ENCODE measurements at regions not wholly inside any gene's neighbourhood (a gene's known extent, or its start where the extent isn't known, plus 50 kb on each side); places are given as distances from the start of the nearest gene placed in this dataset.

DNA sequence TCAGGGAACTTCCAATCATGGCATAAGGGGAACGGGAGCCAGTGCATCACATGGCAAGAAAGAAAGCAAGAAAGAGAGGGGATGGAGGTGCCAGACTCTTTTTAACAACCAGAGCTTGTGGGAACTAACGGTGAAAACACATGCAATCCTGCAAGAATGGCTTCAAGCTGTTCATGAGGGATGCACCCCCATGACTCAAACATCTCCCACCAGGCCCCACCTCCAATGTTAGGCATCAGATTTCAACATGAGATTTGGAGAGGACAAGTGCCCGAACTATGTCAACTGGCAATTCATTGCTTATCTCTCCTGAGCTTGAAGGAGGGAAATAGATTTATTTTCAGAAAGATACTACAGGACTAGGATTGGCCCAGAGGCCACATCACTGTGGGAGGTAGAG lies 270.0 kb downstream of the SLC4A3 start:
- intact Hi-C loops (cut with DNase I) = no loop called here
- no peak for TF ChIP-seq POLR2A (IDR thresholded peaks at IDR 0.05)
- TF ChIP-seq, protein P1, sequence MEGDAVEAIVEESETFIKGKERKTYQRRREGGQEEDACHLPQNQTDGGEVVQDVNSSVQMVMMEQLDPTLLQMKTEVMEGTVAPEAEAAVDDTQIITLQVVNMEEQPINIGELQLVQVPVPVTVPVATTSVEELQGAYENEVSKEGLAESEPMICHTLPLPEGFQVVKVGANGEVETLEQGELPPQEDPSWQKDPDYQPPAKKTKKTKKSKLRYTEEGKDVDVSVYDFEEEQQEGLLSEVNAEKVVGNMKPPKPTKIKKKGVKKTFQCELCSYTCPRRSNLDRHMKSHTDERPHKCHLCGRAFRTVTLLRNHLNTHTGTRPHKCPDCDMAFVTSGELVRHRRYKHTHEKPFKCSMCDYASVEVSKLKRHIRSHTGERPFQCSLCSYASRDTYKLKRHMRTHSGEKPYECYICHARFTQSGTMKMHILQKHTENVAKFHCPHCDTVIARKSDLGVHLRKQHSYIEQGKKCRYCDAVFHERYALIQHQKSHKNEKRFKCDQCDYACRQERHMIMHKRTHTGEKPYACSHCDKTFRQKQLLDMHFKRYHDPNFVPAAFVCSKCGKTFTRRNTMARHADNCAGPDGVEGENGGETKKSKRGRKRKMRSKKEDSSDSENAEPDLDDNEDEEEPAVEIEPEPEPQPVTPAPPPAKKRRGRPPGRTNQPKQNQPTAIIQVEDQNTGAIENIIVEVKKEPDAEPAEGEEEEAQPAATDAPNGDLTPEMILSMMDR (IDR thresholded peaks at IDR 0.05) = no peak
- TF ChIP-seq POLR2AphosphoS5 (IDR thresholded peaks at IDR 0.05; ENCODE audit: insufficient read depth in 1 of 2, low read depth in 1 of 2) = no peak
- no peak overlapping the region for H3K4me3 ChIP-seq
- no peak for DNase-seq (ENCODE audit: extremely low spot score in 2 of 2)
- no peak overlapping the region for H3K27ac ChIP-seq
- no peaks in the 10 kb centered on the region for H3K9me3 ChIP-seq
- no peaks in the 10 kb centered on the region for H3K36me3 ChIP-seq
- no peaks in the 10 kb centered on the region for H3K4me1 ChIP-seq
- no peaks in the 10 kb centered on the region for H3K27me3 ChIP-seq

- H3K27ac ChIP-seq = no peak overlapping the region
- no peaks in the 10 kb centered on the region for H3K36me3 ChIP-seq
- no peak overlapping the region for H3K4me3 ChIP-seq
- no peaks in the 10 kb centered on the region for H3K4me1 ChIP-seq
- TF ChIP-seq POLR2AphosphoS5 (IDR thresholded peaks at IDR 0.05; ENCODE audit: insufficient read depth in 1 of 2, low read depth in 1 of 2) (no peak), POLR2A (IDR thresholded peaks at IDR 0.05) (no peak)
- TF ChIP-seq, protein P1 (IDR thresholded peaks at IDR 0.05) = no peak
- no peaks in the 10 kb centered on the region for H3K9me3 ChIP-seq
- no peaks in the 10 kb centered on the region for H3K27me3 ChIP-seq
- intact Hi-C loops (cut with DNase I) = no loop called here
- DNase-seq (ENCODE audit: extremely low spot score in 2 of 2) = no peak
Measured at GRCh38 chr2:219901155-219901554, 273.7 kb downstream of the SLC4A3 start.

DNA sequence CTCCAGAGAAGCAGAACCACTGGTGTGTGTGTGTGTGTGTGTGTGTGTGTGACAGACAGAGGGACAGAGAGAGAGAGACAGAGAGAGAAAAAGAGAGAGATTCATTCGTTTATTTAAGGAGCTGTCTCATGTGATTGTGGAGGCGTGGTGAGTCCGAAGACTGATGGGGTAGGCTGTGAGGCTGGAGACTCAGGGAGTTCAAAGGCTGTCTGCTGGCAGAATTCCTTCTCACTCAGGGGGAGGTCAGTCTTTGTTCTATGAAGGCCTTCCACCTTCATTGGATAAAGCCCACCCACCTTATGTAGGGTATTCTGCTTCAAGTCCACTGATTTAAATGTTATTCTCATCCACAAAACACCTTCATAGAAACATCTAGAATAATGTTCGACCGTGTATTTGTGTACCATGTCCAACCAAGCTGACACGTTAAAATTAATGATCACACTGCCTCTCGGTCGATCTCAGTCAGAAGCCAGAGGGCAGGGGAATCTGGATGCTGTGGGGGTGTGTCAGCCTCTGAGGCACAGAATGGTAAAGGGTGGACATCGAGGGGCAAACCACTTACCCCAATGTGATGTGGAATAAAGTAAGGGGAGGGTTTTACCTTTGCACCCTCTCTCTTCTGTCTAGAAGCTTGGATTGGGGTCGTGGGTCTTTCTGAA lies 275.6 kb downstream of the SLC4A3 start:
- no peaks in the 10 kb centered on the region for H3K4me1 ChIP-seq
- TF ChIP-seq POLR2AphosphoS5 (IDR thresholded peaks at IDR 0.05; ENCODE audit: insufficient read depth in 1 of 2, low read depth in 1 of 2) (no peak), POLR2A (IDR thresholded peaks at IDR 0.05) (no peak)
- TF ChIP-seq, protein P1 (IDR thresholded peaks at IDR 0.05) = no peak
- DNase-seq (ENCODE audit: extremely low spot score in 2 of 2) = no peak
- H3K27ac ChIP-seq = no peak overlapping the region
- no peaks in the 10 kb centered on the region for H3K27me3 ChIP-seq
- no peak overlapping the region for H3K4me3 ChIP-seq
- no peaks in the 10 kb centered on the region for H3K36me3 ChIP-seq
- intact Hi-C loops (cut with DNase I) = no loop called here
- no peaks in the 10 kb centered on the region for H3K9me3 ChIP-seq

DNA sequence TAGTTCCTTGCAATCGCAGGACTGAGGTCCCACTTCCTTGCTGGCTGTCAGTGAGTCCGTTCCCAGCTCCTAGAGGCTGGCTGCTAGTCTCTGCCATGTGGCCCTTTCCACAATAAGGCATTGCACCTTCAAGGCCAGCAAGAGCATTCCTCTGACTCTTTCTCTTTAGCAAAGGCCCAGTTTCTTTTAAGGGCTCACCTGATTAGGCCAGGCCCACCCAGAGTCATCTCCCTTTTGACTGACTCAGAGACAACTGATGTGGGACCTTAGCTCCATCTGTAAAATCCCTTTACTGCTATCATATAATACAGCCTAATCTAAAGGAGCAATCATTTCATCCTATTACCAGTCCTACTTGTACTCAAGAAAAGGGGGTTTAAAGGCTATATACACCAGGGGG lies 278.2 kb downstream of the SLC4A3 start:
- DNase-seq (ENCODE audit: extremely low spot score in 2 of 2) = no peak
- TF ChIP-seq POLR2A (IDR thresholded peaks at IDR 0.05) (no peak), POLR2AphosphoS5 (IDR thresholded peaks at IDR 0.05; ENCODE audit: insufficient read depth in 1 of 2, low read depth in 1 of 2) (no peak)
- TF ChIP-seq, protein P1 (IDR thresholded peaks at IDR 0.05) = no peak
- intact Hi-C loops (cut with DNase I) = no loop called here
- Histone ChIP-seq H3K27ac (no peak overlapping the region), H3K9me3 (no peaks in the 10 kb centered on the region), H3K4me3 (no peak overlapping the region), H3K27me3 (no peaks in the 10 kb centered on the region), H3K4me1 (no peaks in the 10 kb centered on the region), H3K36me3 (no peaks in the 10 kb centered on the region)

- Histone ChIP-seq H3K4me3 (no peak overlapping the region), H3K9me3 (no peaks in the 10 kb centered on the region), H3K4me1 (no peaks in the 10 kb centered on the region), H3K27ac (no peak overlapping the region), H3K27me3 (no peaks in the 10 kb centered on the region), H3K36me3 (no peaks in the 10 kb centered on the region)
- TF ChIP-seq, protein P1 (IDR thresholded peaks at IDR 0.05) = no peak
- TF ChIP-seq POLR2AphosphoS5 (IDR thresholded peaks at IDR 0.05; ENCODE audit: insufficient read depth in 1 of 2, low read depth in 1 of 2) = no peak
- no peak for TF ChIP-seq POLR2A (IDR thresholded peaks at IDR 0.05)
- no peak for DNase-seq (ENCODE audit: extremely low spot score in 2 of 2)
- intact Hi-C loops (cut with DNase I) = no loop called here
Measured at GRCh38 chr2:219906114-219907010, 278.9 kb downstream of the SLC4A3 start.
